PC-3 (cell line): ENCODE measurements at regions not wholly inside any gene's neighbourhood (a gene's known extent, or its start where the extent isn't known, plus 50 kb on each side); places are given as distances from the start of the nearest gene placed in this dataset.

Experiments
- ATAC-seq: fragments of 200-7000 bp; cut with Tn5 transposase; 2 replicates; pipeline ENCODE4 v1.9.1; 2020; ENCODE audit warnings: mild to moderate bottlenecking, moderate library complexity
- BruUV-seq: library from RNA; stranded (reverse); fragments of 400-500 nt; replicated peaks from 2 replicates; lab custom pipeline; 2021; lab: Mats Ljungman, UMichigan
- CTCF ChIA-PET: fragments of 300-600 bp; sonication (Branson Sonifier 250); formaldehyde crosslinking; loops from one replicate; lab custom pipeline; 2022; ENCODE audit warnings: antibody characterized with exemption; lab: Charles Lee
- POLR2A ChIA-PET: fragments of 300-600 bp; sonication (Branson Sonifier 250); formaldehyde crosslinking; loops from one replicate; lab custom pipeline; 2022; ENCODE audit warnings: antibody characterized with exemption; ENCODE audit not compliant: unreplicated experiment; lab: Charles Lee
- DNase-seq: peaks from one replicate; pipeline ENCODE4 v3.0.0-alpha.2; 2015
- H2AFZ ChIP-seq: fragments of 300-600 bp; sonication (generic); 2 replicates; pipeline ENCODE4 v1.6.0; 2016; ENCODE audit warnings: antibody characterized with exemption, low read length
- H3F3A ChIP-seq: fragments of 300-600 bp; sonication (generic); one replicate; pipeline ENCODE4 v1.6.0; 2017; ENCODE audit warnings: antibody characterized with exemption, low read length, control low read depth, mild to moderate bottlenecking; ENCODE audit not compliant: unreplicated experiment
- H3K27ac ChIP-seq: fragments of 300-600 bp; sonication (generic); 2 replicates; pipeline ENCODE4 v1.5.1; 2016; ENCODE audit warnings: mild to moderate bottlenecking, low read length
- H3K27me3 ChIP-seq: fragments of 300-600 bp; sonication (generic); 2 replicates; pipeline ENCODE4 v1.6.1; 2016; ENCODE audit warnings: low read length, mixed read lengths
- H3K36me3 ChIP-seq: fragments of 300-600 bp; sonication (generic); 2 replicates; pipeline ENCODE4 v1.6.1; 2016; ENCODE audit warnings: low read depth, mixed run types, low read length, mixed read lengths
- H3K4me1 ChIP-seq: fragments of 300-600 bp; sonication (generic); 2 replicates; pipeline ENCODE4 v1.5.1; 2016; ENCODE audit warnings: low read length; ENCODE audit not compliant: insufficient read depth
- H3K4me2 ChIP-seq: fragments of 300-600 bp; sonication (generic); 2 replicates; pipeline ENCODE4 v1.6.0; 2016; ENCODE audit warnings: low read length
- H3K4me3 ChIP-seq: fragments of 300-600 bp; sonication (generic); 2 replicates; pipeline ENCODE4 v1.5.1; 2016; ENCODE audit warnings: mild to moderate bottlenecking, low read length, mixed read lengths
- H3K79me2 ChIP-seq: fragments of 300-600 bp; sonication (generic); 2 replicates; pipeline ENCODE4 v1.6.1; 2017; ENCODE audit warnings: low read length, mixed read lengths
- H3K9ac ChIP-seq: fragments of 300-600 bp; sonication (generic); 2 replicates; pipeline ENCODE4 v1.6.0; 2016; ENCODE audit warnings: mild to moderate bottlenecking, low read length
- H3K9me2 ChIP-seq: fragments of 300-600 bp; sonication (generic); replicated peaks from 2 replicates; pipeline ENCODE4 v1.6.1; 2016; ENCODE audit warnings: mixed run types, low read length, mixed read lengths
- H3K9me3 ChIP-seq: fragments of 300-600 bp; sonication (generic); 2 replicates; pipeline ENCODE4 v1.6.1; 2016; ENCODE audit warnings: low read length, mixed read lengths
- H4K20me1 ChIP-seq: fragments of 300-600 bp; sonication (generic); 2 replicates; pipeline ENCODE4 v1.6.1; 2016; ENCODE audit warnings: low read length, mixed read lengths
- CTCF ChIP-seq: fragments of 300-600 bp; sonication (generic); conservative IDR thresholded peaks from 2 replicates; pipeline ENCODE4 v1.5.1; 2017; ENCODE audit warnings: antibody characterized with exemption, low read depth, mild to moderate bottlenecking, low read length
- EZH2 ChIP-seq: fragments of 300-600 bp; sonication (generic); IDR thresholded peaks from one replicate; pipeline ENCODE4 v1.6.1; 2017; ENCODE audit warnings: antibody characterized with exemption, mild to moderate bottlenecking, low read length; ENCODE audit not compliant: unreplicated experiment
- EZH2phosphoT487 ChIP-seq: fragments of 300-600 bp; sonication (generic); IDR thresholded peaks from 2 replicates; pipeline ENCODE4 v1.6.1; 2018; ENCODE audit warnings: mild to moderate bottlenecking, antibody characterized with exemption, low read length, borderline replicate concordance
- intact Hi-C: fragments of 100-400 bp; cut with micrococcal nuclease; formaldehyde crosslinking; loops from 2 replicates; pipeline ENCODE4 v1.9.0; 2023

- Histone ChIP-seq H3K36me3 (peaks cover 3% of the 10 kb centered on the region; the same call in 1 of the 2 replicates), H3K9me2 (no peaks in the 10 kb centered on the region), H3K79me2 (no peaks in the 10 kb centered on the region), H3K4me2 (no peak overlapping the region), H3K27ac (no peak overlapping the region), H3K9me3 (peaks cover 24% of the 10 kb centered on the region), H3K4me3 (no peak overlapping the region), H4K20me1 (no peaks in the 10 kb centered on the region), H3F3A (no peaks in the 10 kb centered on the region), H2AFZ (no peak overlapping the region), H3K9ac (no peak overlapping the region), H3K27me3 (no peaks in the 10 kb centered on the region), H3K4me1 (no peaks in the 10 kb centered on the region)
- BruUV-seq = no TSS peak
- intact Hi-C loops = no loop called here
- ATAC-seq (no peak), DNase-seq (peak; percentile 10)
- TF ChIP-seq EZH2 (no peak), EZH2phosphoT487 (no peak), CTCF (no peak)
- ChIA-PET CTCF (no interaction called here), POLR2A (interaction anchor here (0.8 kb wide), 1 partner anchor 1296 kb away, joined by 3 read pairs; no protein-coding TSS in a partner anchor)
These were observed 49.9 kb upstream of the CPSF6 start for GRCh38 chr12:69189378-69189978.
